Lower leg skin (tissue), 4 donors: ENCODE measurements at regions not wholly inside any gene's neighbourhood (a gene's known extent, or its start where the extent isn't known, plus 50 kb on each side); places are given as distances from the start of the nearest gene placed in this dataset.

Experiments
- DNase-seq, 2 donors: peaks; one replicate each; pipeline ENCODE4 v3.0.0-alpha.2; 2019; ENCODE audit warnings: low spot score in 2 of 2
- H3K4me3 ChIP-seq: fragments of 200-600 bp; sonication (generic); 2 replicates; pipeline ENCODE4 v1.5.1; 2017; ENCODE audit warnings: mild to moderate bottlenecking, low read depth; ENCODE audit not compliant: poor library complexity, severe bottlenecking
- CTCF ChIP-seq, 3 donors: fragments of 450-650 bp; IDR thresholded peaks; one replicate each; pipeline ENCODE4 v1.5.1; 2016; ENCODE audit warnings: antibody characterized with exemption in 3 of 3, mild to moderate bottlenecking in 3 of 3, moderate library complexity in 2 of 3
- POLR2A ChIP-seq, 2 donors: fragments of 450-650 bp; IDR thresholded peaks; one replicate each; pipeline ENCODE4 v1.6.1; 2016 to 2017; ENCODE audit warnings: antibody characterized with exemption in 2 of 2, mild to moderate bottlenecking in 1 of 2, moderate library complexity in 1 of 2
- WGBS, 2 donors: methylation state at CpG; one replicate each; pipeline ENCODE4 v1.1.5; 2018; 5-methylcytosine and 5-hydroxymethylcytosine counted together
- intact Hi-C: fragments of 100-400 bp; cut with DNase I; formaldehyde crosslinking; loops from one replicate; pipeline ENCODE4 v1.15.0; 2023; ENCODE audit warnings: low total_unique reads

GRCh38 chr1:58409890-58410289 is 136.6 kb downstream of the OMA1 start:
- DNase-seq: no peak
- TF ChIP-seq CTCF (IDR thresholded peaks at IDR 0.05): no peak
- TF ChIP-seq POLR2A (IDR thresholded peaks at IDR 0.05): no peak
- 72 to 82% methylated on average over 6 of the region's 6 CpGs for WGBS, 2 donors
- no peak overlapping the region for H3K4me3 ChIP-seq
- intact Hi-C loops: no loop called here

GRCh38 chr1:58409336-58409735 is 137.2 kb downstream of the OMA1 start:
- no peak for DNase-seq
- intact Hi-C loops: no loop called here
- TF ChIP-seq CTCF (IDR thresholded peaks at IDR 0.05) (no peak), POLR2A (IDR thresholded peaks at IDR 0.05) (no peak)
- WGBS, 2 donors: 87 to 88% methylated on average over 6 of the region's 6 CpGs
- no peak overlapping the region for H3K4me3 ChIP-seq

- WGBS, 2 donors: 64 to 67% methylated on average over 12 of the region's 12 CpGs
- DNase-seq: no peak
- intact Hi-C loops: no loop called here
- TF ChIP-seq POLR2A (IDR thresholded peaks at IDR 0.05) (no peak), CTCF (IDR thresholded peaks at IDR 0.05) (no peak)
- H3K4me3 ChIP-seq: no peak overlapping the region
Measured at GRCh38 chr1:58406301-58407071, 140.0 kb downstream of the OMA1 start.

DNA sequence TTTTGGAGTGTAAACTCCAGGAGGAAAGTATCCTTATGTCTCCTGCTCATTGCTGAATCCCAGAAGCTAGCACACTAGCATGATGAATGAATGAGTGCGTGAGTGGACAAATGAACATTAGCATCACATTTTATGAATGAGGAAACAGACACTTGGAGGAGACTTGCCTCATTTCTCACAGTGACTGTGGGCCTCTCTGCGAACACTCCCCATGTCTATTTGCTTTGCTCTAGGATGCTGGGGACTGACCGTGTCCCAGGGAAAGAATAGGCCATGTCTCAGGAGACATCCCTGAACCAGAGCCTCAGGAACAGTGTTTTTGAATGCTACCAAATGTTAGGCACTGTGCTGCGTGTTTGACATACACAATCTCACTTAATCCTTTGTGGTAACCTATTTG is 140.9 kb downstream of the OMA1 start:
- no peak for DNase-seq
- no peak overlapping the region for H3K4me3 ChIP-seq
- 89 to 100% methylated on average over 4 of the region's 4 CpGs for WGBS, 2 donors
- intact Hi-C loops: no loop called here
- TF ChIP-seq POLR2A (IDR thresholded peaks at IDR 0.05) (no peak), CTCF (IDR thresholded peaks at IDR 0.05) (no peak)

GRCh38 chr1:58403894-58404293 is 142.6 kb downstream of the OMA1 start:
- no peak for TF ChIP-seq POLR2A (IDR thresholded peaks at IDR 0.05)
- no peak for TF ChIP-seq CTCF (IDR thresholded peaks at IDR 0.05)
- DNase-seq: no peak
- intact Hi-C loops: no loop called here
- WGBS, 2 donors: 64 to 71% methylated on average over 1 of the region's 1 CpG
- H3K4me3 ChIP-seq: no peak overlapping the region

DNA sequence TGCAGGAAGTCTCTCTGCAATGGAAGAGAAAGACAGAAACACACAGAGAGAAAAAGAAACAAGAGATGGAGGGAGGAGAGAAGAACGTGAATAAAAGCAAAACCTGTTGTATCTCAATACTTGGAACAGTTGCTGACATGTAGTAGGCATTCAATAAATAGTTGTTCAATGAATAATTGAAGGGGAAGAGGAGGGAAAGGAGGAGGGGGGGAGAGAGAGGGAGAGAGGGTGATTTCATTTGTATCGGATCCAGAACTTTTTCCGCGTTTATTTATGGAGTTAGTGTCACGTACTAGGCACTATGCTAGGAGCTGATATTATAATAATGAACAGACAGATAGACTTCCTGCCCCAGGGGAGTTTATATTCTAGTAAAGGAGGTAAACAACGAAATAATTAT is 144.1 kb downstream of the OMA1 start:
- H3K4me3 ChIP-seq: no peak overlapping the region
- intact Hi-C loops: no loop called here
- DNase-seq: no peak
- TF ChIP-seq POLR2A (IDR thresholded peaks at IDR 0.05) (no peak), CTCF (IDR thresholded peaks at IDR 0.05) (no peak)
- WGBS, 2 donors: 42 to 46% methylated on average over 6 of the region's 6 CpGs
